ENCODE measurements at regions not wholly inside any gene's neighbourhood (a gene's known extent, or its start where the extent isn't known, plus 50 kb on each side); places are given as distances from the start of the nearest gene placed in this dataset.

DNA sequence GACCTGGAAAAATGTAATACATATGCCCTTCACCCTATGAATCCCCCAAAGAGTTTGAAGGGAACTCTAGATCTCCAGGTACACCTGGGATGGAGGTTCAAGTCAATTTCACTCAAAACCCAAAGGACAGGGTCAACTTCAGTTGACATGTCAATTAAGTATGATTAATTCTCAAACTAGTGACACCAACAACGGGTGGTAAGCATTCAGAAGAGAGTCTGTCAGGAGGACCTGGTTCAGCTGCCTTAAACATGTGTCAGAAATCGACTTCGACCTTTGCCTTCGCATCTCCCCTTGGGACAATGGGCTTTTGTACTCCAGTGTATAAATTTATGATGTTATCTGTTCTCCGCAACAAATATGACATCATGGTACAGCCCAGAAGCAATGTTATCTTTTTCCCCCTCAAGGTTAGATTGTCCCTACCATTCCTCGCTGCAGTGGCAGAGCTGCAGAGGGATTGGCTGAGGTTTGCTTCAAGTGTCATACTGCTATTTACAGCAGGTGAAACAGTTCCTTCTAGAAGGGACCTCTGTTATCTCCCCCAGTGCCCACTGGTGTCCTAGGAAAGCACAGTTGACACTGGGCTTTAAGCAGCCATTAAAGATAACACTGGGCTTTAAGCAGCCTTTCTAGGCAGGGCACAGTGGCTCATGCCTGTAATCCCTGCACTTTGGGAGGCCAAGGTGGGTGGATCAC is 94.7 kb upstream of the SNX9 start:
- Histone ChIP-seq H3K27ac (ENCODE audit: low read length in 2 of 2) (no peak overlapping the region), H4K20me1 (ENCODE audit: control insufficient read depth, insufficient read depth, low read length, poor library complexity, severe bottlenecking) (no peaks in the 10 kb centered on the region), H3K27me3 (replicated peaks in 1 of 4; ENCODE audit: control extremely low read depth in 1 of 4, control insufficient read depth in 3 of 4, insufficient read depth in 4 of 4, low read length in 3 of 4) (no peaks in the 10 kb centered on the region), H3K79me2 (ENCODE audit: control insufficient read depth, insufficient read depth, low read length) (no peaks in the 10 kb centered on the region), H2AFZ (ENCODE audit: insufficient read depth, low read depth, low read length, poor library complexity, severe bottlenecking) (no peak overlapping the region), H3K36me3 (replicated peaks in 1 of 2; ENCODE audit: control extremely low read depth in 1 of 2, control insufficient read depth in 1 of 2, extremely low read depth in 1 of 2, insufficient read depth in 2 of 2, low read length in 1 of 2) (no peaks in the 10 kb centered on the region), H3K9me3 (ENCODE audit: control extremely low read depth in 1 of 3, control insufficient read depth in 2 of 3, insufficient read depth in 1 of 3, low read length in 2 of 3) (peaks cover 2 to 7% (median 6%) of the 10 kb centered on the region in 3 donors), H3K4me2 (replicated peaks; ENCODE audit: low read depth, low read length, poor library complexity, severe bottlenecking) (no peak overlapping the region), H3K9ac (ENCODE audit: low read length) (no peak overlapping the region), H3K4me1 (ENCODE audit: control insufficient read depth in 2 of 2, insufficient read depth in 2 of 2, low read length in 2 of 2) (no peaks in the 10 kb centered on the region), H3K4me3 (ENCODE audit: control extremely low read depth in 1 of 5, extremely low read depth in 1 of 5, insufficient read depth in 1 of 5, low read depth in 2 of 5, low read length in 4 of 5) (no peak overlapping the region)
- H3K9me3 Mint-ChIP-seq (ENCODE audit: insufficient read depth): peaks cover 9% of the 10 kb centered on the region
- ChIA-PET POLR2A (no interaction called here), CTCF (no interaction called here)
- no peak for ATAC-seq (ENCODE audit: low read depth)
- no peak overlapping the region for H3K4me3 Mint-ChIP-seq
- 50% methylated on average over 1 of the region's 6 CpGs for WGBS (ENCODE audit: insufficient coverage)
- intact Hi-C loops (cut with micrococcal nuclease): no loop called here
- no peaks in the 10 kb centered on the region for H3K4me1 Mint-ChIP-seq
- DNase-seq: no peak
- H3K27me3 Mint-ChIP-seq: peaks cover 6% of the 10 kb centered on the region
- H3K27ac Mint-ChIP-seq: no peak overlapping the region
- TF ChIP-seq, protein P1, sequence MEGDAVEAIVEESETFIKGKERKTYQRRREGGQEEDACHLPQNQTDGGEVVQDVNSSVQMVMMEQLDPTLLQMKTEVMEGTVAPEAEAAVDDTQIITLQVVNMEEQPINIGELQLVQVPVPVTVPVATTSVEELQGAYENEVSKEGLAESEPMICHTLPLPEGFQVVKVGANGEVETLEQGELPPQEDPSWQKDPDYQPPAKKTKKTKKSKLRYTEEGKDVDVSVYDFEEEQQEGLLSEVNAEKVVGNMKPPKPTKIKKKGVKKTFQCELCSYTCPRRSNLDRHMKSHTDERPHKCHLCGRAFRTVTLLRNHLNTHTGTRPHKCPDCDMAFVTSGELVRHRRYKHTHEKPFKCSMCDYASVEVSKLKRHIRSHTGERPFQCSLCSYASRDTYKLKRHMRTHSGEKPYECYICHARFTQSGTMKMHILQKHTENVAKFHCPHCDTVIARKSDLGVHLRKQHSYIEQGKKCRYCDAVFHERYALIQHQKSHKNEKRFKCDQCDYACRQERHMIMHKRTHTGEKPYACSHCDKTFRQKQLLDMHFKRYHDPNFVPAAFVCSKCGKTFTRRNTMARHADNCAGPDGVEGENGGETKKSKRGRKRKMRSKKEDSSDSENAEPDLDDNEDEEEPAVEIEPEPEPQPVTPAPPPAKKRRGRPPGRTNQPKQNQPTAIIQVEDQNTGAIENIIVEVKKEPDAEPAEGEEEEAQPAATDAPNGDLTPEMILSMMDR (IDR thresholded peaks at IDR 0.05): no peak
- TF ChIP-seq EZH2 (IDR thresholded peaks at IDR 0.05; ENCODE audit: borderline replicate concordance, insufficient read depth, low read depth, low read length, poor library complexity, severe bottlenecking): no peak

- intact Hi-C loops (cut with micrococcal nuclease): no loop called here
- Histone ChIP-seq H3K79me2 (ENCODE audit: control insufficient read depth, insufficient read depth, low read length) (no peaks in the 10 kb centered on the region), H3K4me2 (replicated peaks; ENCODE audit: low read depth, low read length, poor library complexity, severe bottlenecking) (no peak overlapping the region), H4K20me1 (ENCODE audit: control insufficient read depth, insufficient read depth, low read length, poor library complexity, severe bottlenecking) (no peaks in the 10 kb centered on the region), H3K36me3 (replicated peaks in 1 of 2; ENCODE audit: control extremely low read depth in 1 of 2, control insufficient read depth in 1 of 2, extremely low read depth in 1 of 2, insufficient read depth in 2 of 2, low read length in 1 of 2) (no peaks in the 10 kb centered on the region), H3K27me3 (replicated peaks in 1 of 4; ENCODE audit: control extremely low read depth in 1 of 4, control insufficient read depth in 3 of 4, insufficient read depth in 4 of 4, low read length in 3 of 4) (no peaks in the 10 kb centered on the region), H3K4me3 (ENCODE audit: control extremely low read depth in 1 of 5, extremely low read depth in 1 of 5, insufficient read depth in 1 of 5, low read depth in 2 of 5, low read length in 4 of 5) (no peak overlapping the region), H3K9ac (ENCODE audit: low read length) (no peak overlapping the region), H3K9me3 (ENCODE audit: control extremely low read depth in 1 of 3, control insufficient read depth in 2 of 3, insufficient read depth in 1 of 3, low read length in 2 of 3) (no peaks in the 10 kb centered on the region), H3K4me1 (ENCODE audit: control insufficient read depth in 2 of 2, insufficient read depth in 2 of 2, low read length in 2 of 2) (no peaks in the 10 kb centered on the region), H2AFZ (ENCODE audit: insufficient read depth, low read depth, low read length, poor library complexity, severe bottlenecking) (no peak overlapping the region), H3K27ac (ENCODE audit: low read length in 2 of 2) (no peak overlapping the region)
- no peak for ATAC-seq (ENCODE audit: low read depth)
- Mint-ChIP-seq H3K27me3 (no peaks in the 10 kb centered on the region), H3K4me1 (no peaks in the 10 kb centered on the region), H3K27ac (no peak overlapping the region), H3K9me3 (ENCODE audit: insufficient read depth) (no peaks in the 10 kb centered on the region), H3K4me3 (no peak overlapping the region)
- POLR2A ChIA-PET: no interaction called here
- no peak for DNase-seq
- TF ChIP-seq, protein P1 (IDR thresholded peaks at IDR 0.05): no peak
- TF ChIP-seq EZH2 (IDR thresholded peaks at IDR 0.05; ENCODE audit: borderline replicate concordance, insufficient read depth, low read depth, low read length, poor library complexity, severe bottlenecking): no peak
- CTCF ChIA-PET: no interaction called here
- WGBS (ENCODE audit: insufficient coverage): 93% methylated on average over 5 of the region's 5 CpGs
Measured at GRCh38 chr6:157731221-157731620, 91.8 kb upstream of the SNX9 start.

All from B cell (primary cell).